Renal cortical epithelial cell (primary cell): ENCODE measurements at regions not wholly inside any gene's neighbourhood (a gene's known extent, or its start where the extent isn't known, plus 50 kb on each side); places are given as distances from the start of the nearest gene placed in this dataset.

Experiments
- DNase-seq: peaks from one replicate; pipeline ENCODE4 v3.0.0-alpha.2; 2011; ENCODE audit warnings: low read depth

DNA sequence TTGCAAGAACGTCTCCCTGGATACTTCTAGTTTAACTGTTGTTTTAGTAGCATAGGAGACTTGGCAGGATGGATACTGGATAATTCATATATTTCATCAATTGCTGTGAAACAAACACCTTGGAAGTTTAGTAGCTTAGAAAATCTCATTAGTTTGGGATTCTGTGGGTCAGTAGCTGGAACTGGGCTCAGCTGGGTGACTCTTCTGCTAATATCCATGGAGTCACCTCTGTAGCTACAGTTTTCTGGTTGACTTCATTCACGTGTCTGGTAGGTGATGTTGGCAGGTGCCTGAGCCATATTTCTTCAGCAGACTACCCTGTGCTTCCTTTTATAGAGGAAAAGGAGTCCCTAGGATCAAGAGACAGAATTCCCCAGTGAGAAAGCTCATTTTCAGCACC, 208.9 kb upstream of the PFKP start:
- no peak for DNase-seq

DNA sequence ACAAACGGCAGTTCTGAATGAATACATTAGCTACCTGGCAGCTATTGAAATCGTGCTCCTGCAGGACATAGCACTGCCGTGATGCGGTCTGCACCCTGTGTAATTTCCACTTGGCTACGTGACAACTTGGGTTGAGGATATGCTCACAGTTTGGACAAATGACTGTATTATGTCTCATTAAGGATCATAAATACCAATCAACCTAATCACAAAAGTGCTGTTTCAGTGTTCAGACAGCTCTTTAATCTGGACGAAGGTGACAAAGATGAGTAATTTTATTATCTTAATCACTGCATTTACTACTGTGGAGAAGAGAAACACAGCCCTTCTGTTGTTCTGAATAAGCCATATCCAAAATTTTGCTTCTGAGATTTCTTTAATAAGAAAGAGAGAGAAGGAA, 210.8 kb upstream of the PFKP start:
- no peak for DNase-seq

DNA sequence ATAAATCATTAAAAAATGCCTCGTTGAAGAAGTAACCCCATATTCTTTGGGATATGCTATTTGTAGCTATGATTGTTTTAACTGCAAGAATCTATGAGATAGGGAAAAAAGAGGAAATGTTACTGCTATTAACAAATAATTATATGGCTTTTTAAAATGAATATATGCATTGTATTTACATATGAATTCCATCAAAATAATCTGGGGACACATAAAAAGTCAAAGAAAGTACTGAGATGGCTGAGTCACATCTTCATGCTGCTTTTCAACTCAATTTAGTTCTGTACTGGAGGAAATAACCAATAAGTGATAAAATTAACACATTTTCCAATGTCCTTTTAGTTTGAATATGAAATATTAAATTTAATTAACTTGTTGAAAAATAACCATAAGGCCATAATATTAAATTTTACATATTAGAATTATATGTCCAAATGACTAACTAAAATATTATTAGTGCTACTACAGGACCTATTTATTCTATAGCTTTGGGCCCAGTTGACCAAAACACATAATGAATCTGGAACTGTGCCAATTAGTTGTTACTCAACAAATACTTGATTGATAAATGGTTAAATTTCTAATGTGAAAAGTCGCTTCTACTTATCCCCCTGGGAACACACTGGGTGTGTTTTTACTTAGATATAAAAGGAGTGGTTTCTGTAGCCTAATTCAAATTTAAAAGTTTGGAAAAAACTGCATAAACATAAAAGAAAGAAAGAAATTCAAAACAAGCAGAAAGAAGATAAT, 214.6 kb upstream of the PFKP start:
- no peak for DNase-seq

DNA sequence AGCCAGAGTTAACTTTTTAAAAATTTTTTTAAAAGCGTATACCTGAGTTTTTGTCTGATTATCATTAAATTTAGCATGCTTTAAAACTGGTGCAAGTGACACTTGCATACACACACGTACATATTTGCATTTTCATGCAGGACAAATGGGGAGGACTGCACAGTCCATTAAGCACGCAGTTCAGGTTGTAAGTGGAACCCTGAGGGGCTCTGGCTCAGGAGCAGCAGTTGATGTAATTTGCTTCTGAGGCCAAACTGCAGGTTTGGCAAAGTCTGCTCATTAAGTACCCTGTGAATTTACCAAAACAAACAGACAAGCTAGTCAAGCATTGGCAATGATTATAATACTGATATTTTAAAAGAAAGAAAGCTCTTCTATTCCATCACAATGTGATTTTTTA, 215.8 kb upstream of the PFKP start:
- DNase-seq, result peak; percentile 11

DNA sequence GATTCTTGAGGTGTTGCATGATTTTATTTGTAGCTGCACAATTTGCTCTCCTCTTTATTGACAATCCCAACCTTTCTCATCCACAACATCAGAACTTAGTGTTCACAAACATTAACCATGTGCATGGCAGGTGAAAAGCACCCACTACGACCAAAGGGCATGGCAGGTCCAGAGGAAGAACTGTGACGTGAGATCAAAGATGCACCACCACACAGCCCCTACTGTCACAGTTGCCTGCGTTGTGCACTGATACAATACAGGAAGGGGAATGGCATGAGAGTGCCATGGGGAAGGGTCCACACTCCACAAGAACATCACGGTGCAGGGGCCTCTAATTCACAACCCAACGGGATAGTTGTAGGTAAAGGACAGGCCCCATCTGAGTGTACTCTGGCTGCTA, 217.1 kb upstream of the PFKP start:
- DNase-seq, result no peak

DNA sequence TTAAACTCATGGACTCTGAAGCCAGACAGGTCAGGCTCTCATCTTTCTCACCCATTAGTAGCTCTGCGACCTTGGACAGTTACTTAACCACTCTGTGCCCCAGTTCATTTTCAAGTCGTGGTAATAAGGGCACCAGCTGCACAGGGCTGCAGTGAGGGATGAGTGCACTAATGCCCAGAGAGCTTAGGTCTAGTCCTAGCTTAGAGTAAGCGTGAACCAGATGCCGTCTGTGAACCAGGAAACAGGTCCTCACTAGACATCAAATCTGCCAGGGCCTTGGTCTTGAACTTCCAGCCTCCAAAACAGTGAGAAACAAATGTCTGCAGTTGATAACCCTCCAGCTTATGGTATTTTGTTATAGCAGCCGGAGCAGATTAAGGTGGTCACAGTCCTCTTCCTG, 222.4 kb upstream of the PFKP start:
- no peak for DNase-seq

DNA sequence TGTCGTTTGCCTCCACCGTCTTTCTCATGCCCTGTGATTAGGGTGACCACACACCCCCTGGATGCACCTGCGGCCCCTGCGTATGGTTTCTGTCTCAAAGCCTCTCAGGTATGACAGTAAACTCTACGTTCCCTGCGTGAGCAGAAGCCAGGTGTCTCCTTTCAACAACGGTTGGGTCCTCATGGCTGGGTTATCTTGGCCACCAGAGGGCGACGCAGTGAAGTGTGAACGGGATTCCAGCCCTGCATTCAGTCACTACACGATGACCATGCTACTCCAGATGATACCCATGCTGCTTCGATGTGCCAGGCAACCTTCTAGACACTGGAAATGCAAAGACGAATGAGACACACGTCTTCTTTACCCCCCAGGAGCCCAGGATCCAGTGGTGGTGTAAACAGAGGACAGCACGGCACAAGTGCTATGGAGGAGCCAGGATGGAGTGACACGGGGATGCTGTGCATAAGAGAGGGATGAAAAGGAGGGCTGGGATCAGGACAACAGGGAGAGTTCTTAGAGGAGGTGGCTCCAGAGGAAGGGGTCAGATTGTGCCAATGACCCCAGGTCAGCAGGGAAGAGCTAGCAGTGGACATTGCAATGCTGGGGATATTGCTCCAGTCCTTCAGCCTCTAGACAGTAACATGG, 228.1 kb upstream of the PFKP start:
- DNase-seq, result peak; percentile 9

DNA sequence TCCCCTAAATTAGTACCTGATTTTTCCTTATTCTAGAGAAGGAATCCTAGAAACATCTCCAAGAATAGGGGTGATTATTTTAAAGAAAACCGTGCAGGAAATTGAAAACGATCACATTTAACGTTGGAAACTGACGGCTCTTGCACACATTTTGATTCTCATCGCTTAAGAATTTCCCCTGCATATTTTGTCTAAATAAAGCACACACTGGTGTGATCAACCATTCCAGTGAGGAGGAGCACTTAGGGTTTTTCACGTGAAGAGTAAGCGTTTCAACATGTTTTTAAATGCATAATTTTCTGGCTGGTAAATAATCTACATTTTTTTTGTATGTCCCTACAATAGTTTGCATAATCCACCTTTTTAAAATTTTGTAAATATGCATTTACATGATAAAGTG, 229.7 kb upstream of the PFKP start:
- no peak for DNase-seq

DNA sequence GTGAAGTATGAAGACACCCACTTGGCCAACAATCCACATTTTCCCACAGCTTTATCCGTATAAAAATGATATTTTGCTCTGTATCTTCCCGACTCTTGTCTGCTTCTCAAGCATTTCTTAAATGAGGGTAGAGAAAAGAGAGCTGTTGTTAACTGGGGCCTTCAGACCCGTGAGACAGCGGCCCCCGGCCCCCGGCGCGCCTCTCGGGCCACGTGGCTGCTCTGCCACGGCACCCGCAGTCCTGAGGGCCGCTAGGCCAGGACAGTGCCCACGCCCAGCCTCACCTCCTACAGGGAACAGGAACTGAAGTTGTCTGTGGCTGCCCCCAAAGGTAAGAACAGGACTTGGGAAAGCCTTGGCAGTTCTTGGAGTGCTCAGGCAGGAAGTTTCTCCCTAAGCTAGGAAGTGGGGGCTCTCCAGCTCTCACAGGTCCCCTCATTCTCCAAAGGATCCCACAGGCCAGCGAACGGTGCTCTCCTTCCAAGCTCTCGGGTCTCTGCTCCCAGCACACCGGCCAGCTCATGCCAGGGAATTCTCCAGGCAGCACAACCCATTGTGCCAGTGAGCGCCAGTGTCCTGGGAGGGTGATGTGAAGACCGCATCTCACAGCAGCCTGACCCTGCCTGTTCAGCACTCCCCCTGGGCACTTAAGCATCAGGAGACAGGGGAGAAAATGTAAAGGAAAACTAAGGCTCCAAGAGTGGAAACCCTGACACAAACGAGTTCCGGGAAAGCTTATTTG, 230.3 kb upstream of the PFKP start:
- no peak for DNase-seq

DNA sequence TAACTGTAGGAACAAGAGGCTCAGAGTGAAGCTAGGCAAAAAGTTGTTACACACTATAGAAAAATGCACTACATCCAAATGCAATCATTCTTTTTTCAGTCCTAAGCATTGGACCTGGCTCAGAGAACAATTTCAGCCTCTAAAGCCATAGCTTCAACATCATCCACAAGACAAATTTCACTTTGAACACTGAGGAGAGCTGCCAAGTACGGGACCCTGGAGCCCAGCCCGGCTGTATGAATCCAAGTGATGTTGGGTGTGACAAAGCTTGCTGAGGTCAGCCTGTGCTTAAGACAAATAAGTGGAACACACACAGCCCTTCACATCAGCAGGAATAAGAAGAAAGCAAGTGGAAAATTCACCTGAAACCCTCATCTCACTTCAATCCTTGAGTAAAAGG, 233.1 kb upstream of the PFKP start:
- DNase-seq, result no peak

DNA sequence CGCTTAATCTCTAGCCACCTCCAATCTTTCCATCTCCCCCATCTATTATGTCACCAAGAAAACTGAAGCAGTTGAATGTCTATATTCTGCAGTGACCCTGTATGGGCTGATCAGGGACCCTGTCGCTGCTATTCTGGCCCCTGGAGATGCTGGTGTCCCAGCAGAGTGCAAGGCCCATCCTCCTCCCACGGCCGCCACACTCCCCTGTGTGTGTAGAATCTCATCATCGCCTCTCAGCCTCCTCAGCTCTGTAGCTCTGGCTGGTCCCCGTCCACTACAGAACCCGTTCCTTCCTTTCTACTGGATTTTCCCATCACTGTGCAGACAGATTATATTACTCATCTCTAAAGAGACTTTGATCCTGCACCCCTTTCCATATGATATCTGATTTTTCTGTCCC, 235.8 kb upstream of the PFKP start:
- DNase-seq, result no peak

DNA sequence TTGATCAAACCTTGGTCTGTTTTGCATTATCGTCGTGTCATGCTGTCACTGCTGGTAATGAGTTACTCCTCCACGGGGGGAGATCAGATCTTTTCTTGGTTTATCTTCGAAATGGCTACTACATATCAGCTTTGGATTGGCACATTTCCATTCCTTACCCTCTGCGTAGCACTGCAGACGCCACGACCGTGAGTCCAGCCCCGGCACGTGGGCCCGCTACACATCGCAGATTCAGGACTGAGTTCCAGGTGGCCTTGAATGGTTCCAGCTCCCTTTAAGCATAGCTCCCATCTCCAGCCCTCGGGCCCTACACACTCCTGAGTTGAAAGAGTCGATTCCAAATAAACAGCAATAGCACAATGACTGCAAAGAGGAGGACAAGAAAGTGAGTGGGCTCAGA, 238.6 kb upstream of the PFKP start:
- no peak for DNase-seq

DNA sequence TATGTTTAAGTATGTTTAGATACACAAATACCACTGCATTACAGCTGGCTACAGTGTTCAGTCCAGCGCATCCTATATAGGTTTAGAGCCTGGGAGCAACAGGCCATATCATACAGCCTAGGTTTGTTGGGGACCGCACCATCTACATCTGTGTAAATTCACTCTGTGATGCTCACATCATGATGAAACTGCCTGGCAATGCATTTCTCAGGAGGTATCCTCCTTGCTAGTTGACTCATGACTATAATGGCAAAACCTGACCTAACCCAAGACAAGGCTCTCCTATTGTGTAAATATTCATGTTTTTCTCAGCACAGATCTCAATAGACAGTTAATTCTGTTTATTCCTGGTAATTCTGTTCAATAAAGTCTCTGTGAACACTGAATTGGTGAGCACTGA, 240.7 kb upstream of the PFKP start:
- DNase-seq, result no peak

DNA sequence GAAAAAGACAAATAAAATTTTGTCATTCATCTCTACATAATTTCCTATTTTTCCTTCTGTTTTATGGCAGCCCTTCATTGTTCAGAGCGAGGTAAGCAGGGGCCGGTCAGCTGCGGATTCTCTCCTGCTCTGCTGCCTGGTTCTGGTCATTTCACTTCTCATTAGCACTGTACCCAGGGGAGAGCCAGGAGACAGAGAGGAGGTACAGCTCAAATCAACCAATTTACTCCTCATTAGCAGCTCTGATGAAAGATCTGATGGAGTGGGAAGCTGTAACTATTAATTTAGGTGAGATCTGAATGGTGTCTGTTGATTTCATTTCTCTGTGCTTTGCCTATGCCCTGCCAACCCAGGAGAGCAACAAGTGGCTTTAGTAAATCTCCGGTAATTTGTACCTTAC, 241.5 kb upstream of the PFKP start:
- no peak for DNase-seq

DNA sequence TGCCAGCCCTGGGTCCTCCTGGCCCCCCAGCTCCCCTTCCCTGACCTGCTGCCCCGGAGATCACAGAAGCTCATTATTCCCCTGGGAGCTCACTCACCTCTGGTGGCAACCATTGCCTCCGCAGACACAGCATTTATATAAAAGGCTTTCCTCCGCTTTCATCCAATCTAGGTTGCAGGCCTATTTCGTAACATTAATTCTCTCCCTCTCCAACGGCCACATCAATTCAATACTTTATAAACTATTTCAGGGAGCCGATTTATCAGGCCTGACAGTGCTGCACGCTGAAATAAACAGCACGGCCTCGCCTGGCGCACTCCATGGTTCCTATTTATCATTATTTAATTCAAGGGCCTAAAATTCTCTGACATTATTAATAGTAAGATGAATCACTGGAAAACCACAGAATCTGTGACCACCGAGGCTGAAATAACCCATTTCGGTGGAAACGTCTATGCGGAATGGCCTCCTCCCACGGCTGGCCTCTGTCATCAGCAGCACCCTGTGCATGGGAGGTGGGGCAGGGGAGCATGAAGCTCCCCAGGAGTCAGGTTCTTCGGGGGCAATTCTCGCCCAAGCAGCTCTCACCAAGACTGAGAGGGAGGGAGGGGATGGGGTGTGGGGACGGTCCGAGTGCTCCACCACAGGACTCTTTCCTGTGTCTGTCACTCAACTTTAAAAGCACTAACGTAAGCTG, 249.3 kb upstream of the PFKP start:
- no peak for DNase-seq

DNA sequence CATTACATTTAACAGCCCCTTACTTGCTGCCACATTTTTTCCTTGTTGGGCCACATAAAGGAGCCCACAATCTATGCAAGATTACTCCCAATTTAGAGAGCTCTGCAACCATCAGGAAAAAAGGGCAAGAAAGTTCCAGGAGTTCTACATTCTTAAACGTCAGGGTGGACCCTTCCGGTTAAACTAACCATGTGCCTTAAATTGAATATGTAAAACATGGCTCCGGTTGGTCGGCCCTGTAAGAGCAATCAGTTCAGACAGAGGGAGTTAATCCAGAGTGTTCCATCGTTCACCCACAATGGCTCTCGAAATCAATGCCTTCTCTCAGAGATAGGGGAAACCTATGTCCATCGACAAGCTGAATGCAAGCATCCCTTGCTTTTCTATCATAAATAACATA, 253.7 kb upstream of the PFKP start:
- no peak for DNase-seq

DNA sequence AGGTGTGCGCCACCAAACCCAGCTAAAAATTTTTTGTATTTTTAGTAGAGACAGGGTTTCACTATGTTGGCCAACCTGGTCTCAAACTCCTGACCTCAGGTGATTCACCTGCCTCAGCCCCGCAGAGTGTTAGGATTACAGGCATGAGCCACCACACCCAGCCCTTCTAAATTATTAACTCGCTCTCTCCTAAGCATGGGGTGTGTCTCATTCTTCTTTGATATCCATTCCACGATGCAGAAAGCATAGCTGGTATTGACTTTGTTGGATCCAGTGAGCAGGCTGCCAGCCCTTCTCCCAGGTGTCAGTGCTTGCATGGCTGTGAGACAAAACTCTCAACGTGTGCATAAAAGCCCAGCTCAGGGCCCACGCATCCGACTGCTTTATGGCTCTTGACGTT, 254.1 kb upstream of the PFKP start:
- DNase-seq, result peak; percentile 1

DNA sequence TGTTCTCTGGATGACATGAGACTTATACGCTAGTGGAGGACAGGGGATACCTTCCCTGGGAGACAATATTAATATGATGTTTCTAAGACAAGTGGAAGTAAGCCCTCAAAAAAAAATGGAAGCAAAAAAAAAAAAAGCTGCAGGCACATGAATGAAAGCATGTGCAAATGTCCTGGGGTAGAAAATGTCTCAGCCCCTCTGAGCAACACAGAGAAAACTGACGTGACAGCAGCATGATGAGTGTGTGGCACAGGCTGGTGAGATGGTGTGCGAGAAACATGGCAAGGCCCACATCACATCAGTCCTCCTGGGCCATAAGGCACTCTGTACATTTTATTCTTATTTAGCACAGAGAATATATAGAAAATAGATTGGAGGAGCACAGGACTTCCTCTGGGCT, 254.7 kb upstream of the PFKP start:
- DNase-seq, result no peak

DNA sequence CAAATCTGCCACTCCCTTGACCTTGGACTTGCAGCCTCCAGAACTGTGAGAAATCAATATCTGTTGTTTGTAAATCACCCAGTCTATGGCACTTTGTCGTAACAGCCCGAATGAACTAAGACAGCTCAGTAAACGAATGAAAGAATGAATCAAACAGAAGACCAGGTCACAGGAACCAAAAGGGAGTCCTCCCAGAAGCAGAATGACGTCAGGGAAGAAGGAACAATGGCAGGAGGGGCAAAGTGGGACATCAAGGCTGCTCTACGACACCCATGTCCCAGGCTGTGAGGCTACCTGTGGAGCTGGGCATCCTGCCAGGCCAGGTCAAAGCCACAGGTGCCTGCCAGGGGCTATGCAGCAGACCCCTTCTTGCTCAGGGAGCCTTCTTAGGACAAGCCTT, 267.2 kb upstream of the PFKP start:
- no peak for DNase-seq

DNA sequence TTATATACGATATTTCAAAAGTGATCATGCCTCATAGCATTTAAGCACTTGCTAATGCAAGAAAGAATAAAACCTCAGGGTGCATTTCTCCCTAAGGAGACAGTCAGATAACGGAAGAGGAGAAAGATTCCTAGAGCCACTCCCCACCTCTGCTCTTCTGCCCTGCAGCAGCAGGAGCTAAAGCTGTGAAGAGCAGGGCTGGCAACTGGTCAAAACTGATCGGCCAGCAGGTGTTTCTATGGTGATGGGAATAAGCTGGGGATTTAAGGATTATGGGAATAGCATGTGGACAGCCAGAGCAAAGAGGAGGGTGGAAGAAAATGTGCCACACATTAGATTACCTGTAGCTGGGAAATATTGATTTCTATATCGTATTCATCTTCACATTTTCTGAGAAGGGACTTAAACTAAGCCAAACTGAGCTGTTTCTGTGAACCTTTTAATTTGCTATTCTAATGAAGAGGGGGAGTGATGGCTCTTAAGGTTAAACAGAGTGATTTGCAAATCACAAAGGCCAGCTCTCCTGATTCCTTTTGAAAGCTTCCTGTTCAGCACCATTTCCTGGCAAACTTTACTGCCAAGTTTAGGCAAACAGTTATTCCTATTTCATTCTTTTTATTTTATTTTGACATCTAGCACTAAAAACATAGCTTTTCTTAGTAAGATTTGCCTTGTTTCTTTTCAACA, 268.9 kb upstream of the PFKP start:
- DNase-seq, result no peak

DNA sequence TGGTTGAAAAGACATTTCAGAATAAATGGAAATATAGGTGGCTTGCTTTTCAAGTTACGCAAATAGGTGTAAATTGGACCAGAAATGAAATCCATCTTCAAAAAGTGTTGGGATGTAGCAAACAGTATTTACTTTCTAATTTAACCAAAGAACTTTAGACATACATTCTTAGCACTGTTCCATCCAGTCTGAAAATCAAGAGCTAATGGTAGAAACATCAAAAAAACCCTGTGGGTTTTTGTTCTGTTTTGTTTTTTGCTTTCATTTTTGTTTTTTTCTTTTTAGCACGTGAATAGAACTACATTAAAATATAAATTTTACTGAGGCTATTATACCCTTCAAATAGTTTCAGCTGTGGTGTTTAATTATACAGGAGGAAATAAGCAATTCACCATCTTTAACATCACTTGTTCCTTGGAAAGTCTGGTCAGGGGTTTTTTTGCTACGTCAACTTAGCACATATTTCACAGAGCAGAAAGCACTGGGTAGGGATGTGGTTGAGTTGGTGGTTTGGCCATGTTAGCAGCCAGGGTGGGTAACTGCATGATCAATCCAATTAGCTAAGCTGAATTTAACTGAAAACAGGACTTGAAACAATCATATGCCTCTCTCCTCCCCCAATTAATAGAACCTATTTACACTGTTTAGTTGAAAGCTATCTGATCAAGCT, 275.4 kb upstream of the PFKP start:
- no peak for DNase-seq
